ENCODE measurements at regions not wholly inside any gene's neighbourhood (a gene's known extent, or its start where the extent isn't known, plus 50 kb on each side); places are given as distances from the start of the nearest gene placed in this dataset.

DNA sequence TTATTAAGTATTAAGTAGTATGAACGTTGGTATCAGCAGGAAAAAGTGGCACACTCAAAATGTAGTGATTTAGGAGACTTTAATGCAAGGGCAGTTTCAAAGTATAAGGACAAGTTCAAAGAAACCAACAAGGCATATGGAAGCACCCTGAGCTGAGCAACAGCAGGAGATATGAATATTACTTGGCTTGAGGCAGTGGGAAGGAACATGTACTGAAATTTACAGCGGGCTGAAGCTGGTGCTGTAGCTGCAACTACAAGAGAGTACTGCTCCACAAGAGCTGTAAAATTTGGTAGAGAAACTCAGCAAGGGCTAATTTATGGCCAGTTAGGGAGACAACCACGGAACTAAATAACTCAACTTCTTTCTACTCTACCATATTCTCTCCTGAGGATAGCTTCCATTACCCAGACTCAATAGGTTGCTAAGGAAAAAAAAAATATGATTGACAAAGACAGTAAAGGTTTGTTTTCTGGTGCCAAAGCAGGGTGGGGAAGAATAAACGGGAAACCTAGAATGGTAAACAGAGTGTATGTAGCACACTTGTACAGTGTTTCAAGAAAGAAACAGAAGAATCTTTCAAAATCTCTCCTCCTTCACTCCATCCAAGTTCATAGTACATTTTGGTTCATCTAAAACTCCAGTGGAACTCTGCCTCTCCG, 487.8 kb upstream of the MGAT4C start:
- TF ChIP-seq CTCF (conservative IDR thresholded peaks at IDR 0.05; ENCODE audit: low read depth, low read length) = no peak
- no peak overlapping the region for H3K4me3 ChIP-seq (ENCODE audit: low read depth, low read length)

DNA sequence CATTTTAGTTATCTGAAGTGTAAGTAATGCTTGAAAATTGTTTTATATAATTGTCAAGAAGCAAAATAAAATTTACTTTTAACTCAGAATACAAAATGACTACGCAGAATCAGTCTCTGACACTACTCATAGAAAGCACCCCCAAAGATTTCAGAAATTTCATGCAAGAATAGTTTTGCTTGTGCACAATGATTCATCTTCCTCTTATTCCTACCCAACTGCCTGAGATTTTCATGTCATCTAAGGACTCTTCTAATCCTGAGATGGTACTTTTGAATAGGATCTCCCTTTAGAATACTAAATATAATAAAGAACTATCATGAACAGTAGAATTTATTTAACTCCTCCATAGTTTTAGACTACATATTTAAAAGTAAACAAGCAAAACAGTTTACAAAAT, 485.3 kb upstream of the MGAT4C start:
- DNase-seq (ENCODE audit: low read depth) = peak; percentile 2
- no peak overlapping the region for H3K4me3 ChIP-seq (ENCODE audit: low read depth, low read length)
- no peak for TF ChIP-seq CTCF (conservative IDR thresholded peaks at IDR 0.05; ENCODE audit: low read depth, low read length)

More for the DNA sequence above, 487.8 kb upstream of the MGAT4C start:
- DNase-seq (ENCODE audit: low read depth) = no peak

DNA sequence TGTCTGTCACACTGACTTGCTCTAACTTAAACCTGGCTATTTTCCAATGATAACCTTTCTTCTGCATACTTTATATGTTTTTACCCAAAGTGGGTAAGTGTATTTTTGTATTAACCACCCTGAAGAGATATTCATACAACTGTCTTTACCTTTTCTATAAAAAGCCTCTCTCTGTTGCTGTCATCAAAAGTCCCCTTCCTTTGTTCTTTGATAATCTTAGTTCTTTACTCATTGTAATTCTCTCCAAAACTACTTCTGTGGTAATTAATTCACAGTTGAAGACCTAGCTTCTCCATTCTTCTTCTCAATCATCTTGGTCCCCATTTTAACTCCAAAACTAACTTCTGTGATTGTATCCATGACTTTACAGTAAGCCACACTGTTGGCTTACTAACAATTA, 479.7 kb upstream of the MGAT4C start:
- no peak overlapping the region for H3K4me3 ChIP-seq (ENCODE audit: low read depth, low read length)
- TF ChIP-seq CTCF (conservative IDR thresholded peaks at IDR 0.05; ENCODE audit: low read depth, low read length) = no peak
- DNase-seq (ENCODE audit: low read depth) = no peak

- H3K4me3 ChIP-seq (ENCODE audit: low read depth, low read length) = no peak overlapping the region
Observed at GRCh38 chr12:86735072-86735471, 478.9 kb upstream of the MGAT4C start.

DNA sequence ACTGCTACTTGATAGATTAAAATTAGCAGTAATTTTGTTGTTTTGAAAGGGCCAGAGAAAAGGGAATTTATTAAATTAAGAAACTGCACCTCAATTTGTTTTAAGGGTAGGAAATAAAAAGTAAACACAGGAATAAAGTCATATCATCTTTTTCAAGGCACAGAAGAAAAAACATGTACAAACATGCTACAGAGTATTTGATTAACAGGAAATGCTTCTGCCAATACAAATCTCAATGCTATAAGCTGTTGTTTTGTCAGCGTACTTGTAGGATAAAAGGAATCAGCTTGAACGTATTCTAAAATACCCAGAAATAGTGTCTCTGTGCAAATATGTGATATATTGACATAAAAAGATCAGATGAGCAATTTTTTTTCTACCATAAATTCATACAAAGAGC, 474.0 kb upstream of the MGAT4C start:
- no peak for DNase-seq (ENCODE audit: low read depth)
- no peak for TF ChIP-seq CTCF (conservative IDR thresholded peaks at IDR 0.05; ENCODE audit: low read depth, low read length)
- no peak overlapping the region for H3K4me3 ChIP-seq (ENCODE audit: low read depth, low read length)

More at GRCh38 chr12:86735072-86735471, 478.9 kb upstream of the MGAT4C start:
- no peak for TF ChIP-seq CTCF (conservative IDR thresholded peaks at IDR 0.05; ENCODE audit: low read depth, low read length)
- no peak for DNase-seq (ENCODE audit: low read depth)

- H3K4me3 ChIP-seq (ENCODE audit: low read depth, low read length) = no peak overlapping the region
- no peak for TF ChIP-seq CTCF (conservative IDR thresholded peaks at IDR 0.05; ENCODE audit: low read depth, low read length)
- DNase-seq (ENCODE audit: low read depth) = no peak
Observed at GRCh38 chr12:86729739-86730138, 473.5 kb upstream of the MGAT4C start.

GRCh38 chr12:86727160-86727559, 471.0 kb upstream of the MGAT4C start:
- no peak for DNase-seq (ENCODE audit: low read depth)

More at GRCh38 chr12:86727160-86727559, 471.0 kb upstream of the MGAT4C start:
- no peak for TF ChIP-seq CTCF (conservative IDR thresholded peaks at IDR 0.05; ENCODE audit: low read depth, low read length)
- no peak overlapping the region for H3K4me3 ChIP-seq (ENCODE audit: low read depth, low read length)
